ENCODE measurements at regions not wholly inside any gene's neighbourhood (a gene's known extent, or its start where the extent isn't known, plus 50 kb on each side); places are given as distances from the start of the nearest gene placed in this dataset.
A peak's percentile ranks its signal among the peaks of the same experiment; 100 is the strongest.

GRCh38 chr20:40542065-40542464, 147.0 kb downstream of the MAFB start:
- DNase-seq, result no peak

DNA sequence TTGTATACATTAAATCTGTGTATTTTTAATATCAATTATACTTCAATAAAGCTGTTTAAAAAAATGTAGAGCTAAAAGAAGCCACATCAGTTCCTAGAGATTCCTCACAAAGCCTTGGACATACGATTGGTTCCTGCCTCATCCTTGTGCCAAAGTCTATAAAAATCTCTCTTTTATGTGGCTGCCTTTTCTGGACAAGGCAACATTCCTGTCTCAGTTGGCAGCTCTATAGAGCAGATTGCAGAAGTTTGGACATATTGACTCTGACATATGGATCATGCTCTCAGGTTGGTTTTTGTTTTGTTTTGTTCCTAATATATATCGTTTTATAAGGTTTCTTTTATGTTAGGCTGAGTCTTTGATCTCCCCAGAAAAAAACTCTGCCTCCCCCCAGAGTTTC, 148.9 kb downstream of the MAFB start:
- no peak for DNase-seq

GRCh38 chr20:40538131-40538530, 150.9 kb downstream of the MAFB start:
- no peak for DNase-seq

- no peak for DNase-seq
These were observed 152.2 kb downstream of the MAFB start for GRCh38 chr20:40536808-40537207.

- no peak for DNase-seq
These were observed 153.2 kb downstream of the MAFB start for GRCh38 chr20:40535816-40536215.

- no peak for DNase-seq
These were observed 156.9 kb downstream of the MAFB start for GRCh38 chr20:40532103-40532502.

DNA sequence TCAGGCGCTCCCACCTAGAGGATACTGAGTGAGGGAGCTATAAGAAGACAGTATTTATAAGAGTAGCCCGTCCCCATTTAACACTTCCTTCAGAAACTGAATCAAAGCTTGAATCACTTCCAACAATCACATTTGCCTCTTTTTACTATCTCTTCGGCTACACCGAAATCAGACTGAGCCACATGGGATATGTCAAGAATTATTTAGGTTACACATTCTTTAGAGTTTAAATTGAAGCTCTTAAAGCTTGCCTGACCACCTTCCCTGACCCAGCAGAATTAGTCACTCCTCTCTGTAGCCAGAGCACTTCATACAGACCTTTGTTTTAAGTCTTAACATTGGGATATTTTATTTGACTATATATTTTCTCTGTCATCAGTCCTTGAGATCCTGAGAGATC, 163.7 kb downstream of the MAFB start:
- peak in 1 of 3 donors; percentile 63 for DNase-seq

- DNase-seq, result no peak
These were observed 165.0 kb downstream of the MAFB start for GRCh38 chr20:40524071-40524470.

DNA sequence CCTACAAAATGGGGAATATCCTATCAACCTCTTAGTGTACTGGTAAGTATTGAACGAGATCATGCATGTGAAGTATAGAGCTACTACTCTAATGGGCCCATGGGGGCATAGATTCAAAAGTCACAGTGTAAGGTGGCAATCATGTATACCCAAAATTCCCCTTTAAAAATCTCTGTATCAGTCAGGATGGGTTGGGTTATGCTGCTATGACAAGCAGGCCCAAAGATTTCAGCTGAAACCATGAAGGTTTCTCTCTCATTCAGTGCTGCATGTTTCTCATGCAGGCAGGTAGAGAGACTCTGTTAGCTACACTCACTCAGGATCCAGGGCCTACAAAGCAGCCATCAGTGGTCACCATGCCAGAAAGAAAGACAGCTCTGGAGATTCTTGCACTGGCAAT, 166.6 kb downstream of the MAFB start:
- no peak for DNase-seq

DNA sequence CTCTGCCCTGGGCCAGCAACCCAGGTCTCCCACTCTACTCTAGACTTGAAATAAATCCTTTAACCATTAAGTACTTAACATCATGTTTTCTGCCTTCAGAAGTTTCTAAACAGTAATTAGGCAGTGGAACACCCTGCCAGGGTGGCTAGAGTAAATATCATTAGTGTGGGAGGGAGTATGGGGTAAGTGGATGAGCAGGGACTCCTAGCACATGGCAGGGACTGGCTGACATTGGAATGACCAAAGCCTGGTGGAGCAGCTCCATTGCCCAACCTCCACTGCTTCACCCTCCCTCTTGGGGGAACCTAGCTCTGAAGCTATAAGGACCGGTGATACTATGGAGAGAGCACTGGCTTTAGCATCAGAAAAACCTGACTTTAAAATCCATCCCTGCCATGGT, 167.1 kb downstream of the MAFB start:
- no peak for DNase-seq

- DNase-seq, result no peak
These were observed 169.1 kb downstream of the MAFB start for GRCh38 chr20:40519918-40520317.

GRCh38 chr20:40512994-40513393, 176.0 kb downstream of the MAFB start:
- DNase-seq, result no peak

DNA sequence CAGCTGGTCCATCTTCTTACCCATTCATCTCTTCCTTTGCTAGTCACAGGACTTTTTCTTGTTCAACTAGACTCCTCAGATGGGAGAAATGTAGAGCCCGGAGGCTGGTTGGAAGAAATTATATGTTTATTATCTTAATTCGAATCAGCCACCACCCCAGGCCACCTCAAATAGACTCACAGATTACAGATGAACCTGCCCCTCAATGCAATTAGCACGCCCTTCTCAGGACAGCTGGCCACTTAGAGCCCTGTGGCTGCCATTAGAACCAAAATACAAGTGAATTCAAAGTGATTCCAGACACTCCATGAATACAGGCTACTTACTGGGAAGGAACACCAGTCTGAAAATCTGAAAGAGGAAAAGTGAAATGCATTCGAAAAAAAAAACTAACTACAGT, 176.4 kb downstream of the MAFB start:
- no peak for DNase-seq

DNA sequence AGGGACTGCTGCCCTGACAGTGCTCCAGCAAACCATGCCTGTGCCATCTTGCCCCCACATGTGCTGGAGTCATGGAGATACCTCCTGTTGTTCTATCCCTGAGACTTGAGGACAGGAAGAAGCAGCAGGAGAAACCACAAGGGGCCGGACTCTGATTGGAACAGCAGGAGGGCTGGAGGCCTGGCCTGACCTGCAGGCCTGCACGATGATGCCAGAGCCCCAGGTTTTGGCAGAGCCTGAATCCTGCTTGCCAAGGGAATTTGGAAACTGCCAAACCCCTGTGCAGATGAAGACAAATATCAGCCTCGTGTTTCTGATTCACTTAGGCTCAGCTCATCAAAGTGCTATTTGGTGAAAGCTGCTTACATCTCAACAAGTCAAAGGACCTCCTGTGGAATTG, 177.6 kb downstream of the MAFB start:
- DNase-seq, result no peak

DNA sequence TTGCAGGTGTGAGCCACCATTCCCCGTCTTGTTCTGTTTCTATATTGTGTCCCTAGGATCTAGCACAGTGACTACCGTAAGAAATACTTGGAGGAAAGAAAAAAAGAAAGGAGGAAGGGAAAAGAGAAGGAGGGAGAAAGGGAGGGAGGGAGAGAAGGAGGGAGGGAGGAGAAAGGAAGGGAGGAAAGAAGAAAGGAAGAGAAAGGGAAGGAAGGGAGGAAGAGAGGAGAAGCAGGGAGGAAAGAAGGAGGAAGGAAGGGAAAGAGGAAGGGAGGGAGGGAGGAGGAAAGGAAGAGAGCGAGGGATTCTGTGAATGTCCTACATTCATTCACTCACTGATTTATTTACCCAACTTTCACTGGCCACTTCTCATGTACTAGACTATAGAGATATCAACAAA, 178.4 kb downstream of the MAFB start:
- no peak for DNase-seq

- DNase-seq, result no peak
These were observed 180.2 kb downstream of the MAFB start for GRCh38 chr20:40508821-40509220.

DNA sequence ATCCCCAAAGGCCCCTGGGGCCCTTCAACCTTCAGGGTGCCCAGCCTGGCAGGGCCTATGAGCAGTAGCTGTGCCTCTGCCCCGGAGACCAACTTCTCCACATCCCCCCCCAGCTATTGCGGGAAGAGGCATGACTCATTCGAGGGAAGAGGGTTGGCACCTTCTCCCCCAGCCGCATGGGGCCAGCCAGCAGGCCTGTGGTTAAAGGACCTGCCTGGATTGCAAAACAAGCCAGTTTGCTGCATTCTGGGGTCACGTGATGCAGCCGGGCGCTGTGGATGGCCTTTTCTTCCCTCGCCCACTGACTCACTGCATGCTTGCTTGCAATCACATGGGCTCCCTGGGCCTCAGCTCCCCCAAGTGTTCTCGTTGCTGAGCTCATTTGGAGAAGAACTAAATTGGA, 182.5 kb downstream of the MAFB start:
- DNase-seq, result peak; percentile 35 to 87 (median 59)

DNA sequence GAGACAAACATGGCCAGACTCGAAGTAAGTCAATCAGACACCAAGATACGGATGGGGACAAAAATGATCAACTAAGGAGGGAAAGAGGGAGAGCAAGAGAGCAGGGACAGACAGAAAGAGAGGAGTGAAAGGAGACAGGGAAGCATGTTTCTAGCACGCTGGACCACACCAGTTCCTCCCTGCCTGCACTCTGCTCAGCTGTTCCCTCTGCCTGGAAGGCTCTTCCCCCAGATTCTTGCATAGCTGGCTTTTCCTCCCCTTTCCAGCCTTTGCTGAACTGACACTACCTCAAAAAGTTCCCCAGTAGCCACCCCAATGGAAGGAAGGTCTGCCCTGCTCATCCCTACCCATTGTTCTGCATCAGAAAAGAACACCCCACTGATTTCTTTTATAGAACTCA, 185.9 kb downstream of the MAFB start:
- DNase-seq, result no peak

DNA sequence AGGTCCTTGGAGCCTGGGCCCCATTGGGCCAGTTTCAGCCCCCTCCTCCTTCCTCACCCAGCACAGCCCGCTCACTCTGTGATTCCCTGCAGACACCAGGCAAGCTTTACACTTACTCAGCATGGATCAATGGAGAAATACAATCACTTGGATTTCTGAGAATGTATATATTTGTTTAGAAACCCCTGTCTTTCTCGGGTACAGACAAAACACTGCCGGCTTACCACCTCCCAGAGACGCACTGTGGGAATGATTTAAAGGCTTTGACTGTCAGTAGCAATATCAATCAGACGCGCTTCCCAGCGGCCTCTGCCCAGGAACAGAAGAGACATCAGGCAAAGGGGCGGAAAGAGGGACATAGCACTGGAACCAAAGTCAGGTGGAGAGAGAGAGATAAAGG, 186.5 kb downstream of the MAFB start:
- DNase-seq, result no peak

DNA sequence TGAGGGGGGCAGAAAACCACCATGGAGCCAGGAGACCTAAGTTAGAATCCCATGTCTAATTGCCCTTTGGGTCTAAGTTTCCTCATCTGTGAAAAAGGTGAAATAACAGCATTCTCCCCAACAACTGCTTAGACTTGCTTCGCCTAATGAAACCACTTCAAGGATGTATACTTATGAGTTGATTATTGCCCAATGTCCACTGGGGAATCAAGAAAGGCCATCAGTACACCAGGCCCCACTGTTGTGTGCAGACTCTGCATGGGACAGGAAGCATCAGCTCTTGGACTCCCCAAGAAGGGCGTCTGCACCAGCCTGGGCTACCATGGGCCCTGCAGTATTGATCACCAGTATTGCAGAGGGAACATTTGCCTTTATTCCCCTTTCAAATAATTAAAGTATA, 189.6 kb downstream of the MAFB start:
- no peak for DNase-seq

- peak in 1 of 3 donors; percentile 45 for DNase-seq
These were observed 190.9 kb downstream of the MAFB start for GRCh38 chr20:40497899-40498691.

GRCh38 chr20:40495956-40496355, 193.1 kb downstream of the MAFB start:
- no peak for DNase-seq

GRCh38 chr20:40494248-40494647, 194.8 kb downstream of the MAFB start:
- DNase-seq, result peak in 1 of 3 donors; percentile 38

DNA sequence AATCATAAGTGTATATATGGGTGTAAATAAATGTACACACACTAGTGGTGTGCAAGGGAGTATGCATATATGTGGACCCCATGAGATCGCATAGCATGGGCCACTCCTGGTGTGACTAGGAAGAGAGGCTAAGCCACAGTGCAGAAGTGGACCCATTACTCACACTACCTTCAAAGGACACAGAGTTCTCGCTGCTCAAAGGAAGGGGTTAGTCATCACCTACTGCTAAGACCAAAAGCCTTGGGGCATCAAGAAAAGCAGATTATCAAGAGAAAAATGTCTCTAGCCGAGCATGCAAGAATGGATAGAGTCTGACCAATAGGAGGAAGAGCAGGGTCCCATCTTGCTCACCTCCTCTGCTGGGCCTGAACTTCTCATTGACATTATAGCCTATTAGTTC, 195.5 kb downstream of the MAFB start:
- DNase-seq, result no peak
